NT2/D1 (cell line): ENCODE measurements at regions not wholly inside any gene's neighbourhood (a gene's known extent, or its start where the extent isn't known, plus 50 kb on each side); places are given as distances from the start of the nearest gene placed in this dataset.

Experiments
- DNase-seq: peaks from one replicate; pipeline ENCODE4 v3.0.0-alpha.2; 2011; ENCODE audit warnings: low read depth, low spot score
- H3K27me3 ChIP-seq: 2 replicates; pipeline ENCODE4 v1.6.0; 2011; ENCODE audit warnings: mild to moderate bottlenecking; ENCODE audit not compliant: insufficient read length, insufficient read depth
- H3K36me3 ChIP-seq: 2 replicates; pipeline ENCODE4 v1.6.1; 2011; ENCODE audit warnings: mild to moderate bottlenecking, low read length, mixed read lengths; ENCODE audit not compliant: insufficient read depth, insufficient read length
- H3K4me1 ChIP-seq: 2 replicates; pipeline ENCODE4 v1.5.1; 2011; ENCODE audit not compliant: insufficient read depth, insufficient read length
- H3K4me3 ChIP-seq: 2 replicates; pipeline ENCODE4 v1.5.1; 2011; ENCODE audit warnings: low read depth; ENCODE audit not compliant: insufficient read length
- H3K9ac ChIP-seq: 2 replicates; pipeline ENCODE4 v1.6.0; 2011; ENCODE audit warnings: low read depth; ENCODE audit not compliant: insufficient read length
- H3K9me3 ChIP-seq: 2 replicates; pipeline ENCODE4 v1.5.1; 2011; ENCODE audit warnings: mild to moderate bottlenecking, low read length; ENCODE audit not compliant: insufficient read depth
- SUZ12 ChIP-seq: IDR thresholded peaks from 2 replicates; pipeline ENCODE4 v1.6.1; 2011; ENCODE audit not compliant: insufficient read length, insufficient read depth; ENCODE audit errors: extremely low read depth
- YY1 ChIP-seq: IDR thresholded peaks from 2 replicates; pipeline ENCODE4 v1.6.1; 2011; ENCODE audit not compliant: insufficient read length, insufficient read depth
- ZNF274 ChIP-seq: IDR thresholded peaks from 2 replicates; pipeline ENCODE4 v1.6.1; 2011; ENCODE audit warnings: mild to moderate bottlenecking, low read depth, low read length

DNA sequence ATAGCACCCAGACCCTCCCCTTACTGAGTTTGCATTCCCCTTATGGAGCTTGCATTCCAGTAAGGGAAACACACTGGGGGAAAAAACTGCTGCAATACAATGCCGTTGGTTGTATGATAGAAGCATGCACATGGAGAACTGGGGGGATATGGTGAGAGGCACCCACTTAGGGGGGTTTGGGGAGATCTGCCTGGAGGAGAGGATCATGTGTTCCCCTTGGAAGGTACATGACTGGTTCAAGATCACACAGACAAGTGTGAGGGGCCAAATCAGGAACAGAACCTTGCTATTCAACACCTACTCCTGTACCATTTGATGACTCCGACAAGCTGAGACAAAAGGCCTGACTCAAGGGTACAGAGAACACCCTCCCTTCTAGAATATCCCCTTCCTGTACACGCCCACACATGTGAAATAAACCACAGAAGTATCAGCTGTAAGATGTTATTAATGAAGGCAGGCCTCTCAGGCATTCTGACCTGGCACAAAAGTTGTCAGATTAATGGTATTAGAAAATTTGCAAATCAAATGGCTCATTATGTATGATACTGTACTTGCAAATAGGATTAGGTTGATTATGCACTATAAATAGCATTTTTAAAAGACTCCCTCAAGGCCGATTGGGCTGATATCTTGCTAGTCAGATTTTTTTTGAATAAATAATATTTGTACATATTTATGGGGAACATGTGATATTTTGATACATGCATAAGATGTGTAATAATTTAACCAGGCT, 122.2 kb downstream of the NPY start:
- Histone ChIP-seq H3K9me3 (peaks cover 32% of the 10 kb centered on the region; the same call in 1 of the 2 replicates), H3K27me3 (no peaks in the 10 kb centered on the region), H3K36me3 (peaks cover 25% of the 10 kb centered on the region), H3K9ac (no peak overlapping the region), H3K4me3 (no peak overlapping the region), H3K4me1 (peaks cover 12% of the 10 kb centered on the region)
- no peak for DNase-seq
- TF ChIP-seq SUZ12, result no peak
- TF ChIP-seq YY1, result no peak
- no peak for TF ChIP-seq ZNF274

DNA sequence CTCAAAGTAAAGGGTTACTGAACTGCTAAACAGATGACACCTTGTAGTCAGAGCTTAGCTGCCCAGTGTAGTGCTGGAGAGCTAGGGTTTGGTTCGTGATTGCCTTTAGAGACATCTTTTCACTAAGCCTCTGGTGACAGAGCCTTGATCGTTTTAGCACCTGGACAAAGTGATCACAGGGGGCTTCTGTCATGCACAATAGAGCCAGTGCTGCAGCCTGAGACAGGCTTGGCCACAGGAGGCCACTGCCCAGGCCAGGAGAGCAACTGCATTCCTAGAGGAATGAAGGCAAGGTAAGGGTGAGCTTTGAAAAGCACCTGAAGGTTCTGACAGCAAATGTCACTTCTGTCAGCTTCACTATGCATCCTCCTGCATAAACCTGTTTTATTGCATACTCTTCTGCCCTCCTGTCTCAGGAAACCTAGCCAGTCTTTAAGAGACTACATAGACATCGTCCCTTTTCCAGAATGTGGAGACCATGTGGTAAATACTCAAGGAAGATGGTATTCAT, 122.9 kb downstream of the NPY start:
- Histone ChIP-seq H3K27me3 (no peaks in the 10 kb centered on the region), H3K36me3 (peaks cover 25% of the 10 kb centered on the region), H3K4me3 (no peak overlapping the region), H3K4me1 (peaks cover 12% of the 10 kb centered on the region), H3K9me3 (peaks cover 29% of the 10 kb centered on the region; the same call in 1 of the 2 replicates), H3K9ac (no peak overlapping the region)
- TF ChIP-seq ZNF274, result no peak
- no peak for TF ChIP-seq SUZ12
- TF ChIP-seq YY1, result no peak
- no peak for DNase-seq

DNA sequence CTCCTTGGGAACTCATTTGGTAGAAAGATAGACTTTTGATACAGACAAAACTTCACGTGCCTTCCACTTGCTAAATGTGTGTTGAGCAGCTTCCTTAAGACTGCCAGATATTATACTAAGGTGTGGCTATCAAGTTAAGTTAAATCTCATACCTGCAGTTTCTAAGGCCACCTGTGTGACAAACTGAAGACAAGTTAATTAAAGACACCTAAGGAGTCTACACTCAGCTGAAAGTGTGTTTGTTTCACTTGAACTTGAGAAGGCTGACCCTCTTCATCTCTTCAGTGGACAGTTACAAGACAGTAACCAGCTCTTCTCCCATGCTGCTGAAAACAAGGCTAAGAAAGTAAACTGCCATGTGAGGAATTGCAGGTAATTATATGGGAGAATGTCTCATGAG, 124.0 kb downstream of the NPY start:
- no peak overlapping the region for H3K4me3 ChIP-seq
- no peaks in the 10 kb centered on the region for H3K27me3 ChIP-seq
- H3K4me1 ChIP-seq, result peaks cover 12% of the 10 kb centered on the region
- H3K9me3 ChIP-seq, result peaks cover 23% of the 10 kb centered on the region; the same call in 1 of the 2 replicates
- no peak overlapping the region for H3K9ac ChIP-seq
- H3K36me3 ChIP-seq, result peaks cover 19% of the 10 kb centered on the region
- TF ChIP-seq YY1 (no peak), SUZ12 (no peak), ZNF274 (no peak)
- DNase-seq, result no peak

DNA sequence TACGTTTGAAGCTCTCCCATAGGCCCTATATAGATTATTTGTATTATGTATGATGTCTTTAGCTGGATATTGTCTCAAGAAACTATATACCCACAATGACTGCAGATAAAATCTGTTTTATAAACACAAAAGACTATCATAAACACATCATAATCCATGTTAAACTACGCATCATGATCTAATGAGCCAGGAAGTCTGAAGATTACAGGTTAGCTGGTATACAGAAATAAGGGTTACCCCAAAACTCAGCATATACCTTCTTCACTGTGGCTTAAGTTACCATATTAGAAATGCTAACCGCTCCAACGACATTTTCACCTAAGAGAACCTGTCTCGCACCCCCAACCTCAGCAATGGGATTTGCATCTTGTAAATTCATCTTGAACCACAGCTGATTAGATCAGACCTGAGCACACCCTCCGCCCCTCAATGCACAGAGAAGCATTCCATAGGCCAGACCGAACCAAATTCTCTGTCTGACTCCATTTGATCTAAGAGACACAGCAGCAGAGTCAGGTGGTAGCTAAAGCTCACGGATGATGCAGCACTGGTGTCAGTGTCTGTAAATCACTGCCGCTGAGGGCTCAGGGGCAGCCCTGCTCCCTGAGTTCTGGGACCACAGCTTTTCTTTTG, 124.9 kb downstream of the NPY start:
- no peak for TF ChIP-seq ZNF274
- TF ChIP-seq YY1, result no peak
- no peak for TF ChIP-seq SUZ12
- Histone ChIP-seq H3K4me3 (no peak overlapping the region), H3K9me3 (peaks cover 23% of the 10 kb centered on the region), H3K36me3 (peaks cover 9% of the 10 kb centered on the region), H3K27me3 (peaks cover under 1% of the 10 kb centered on the region), H3K4me1 (peaks cover 8% of the 10 kb centered on the region), H3K9ac (no peak overlapping the region)
- no peak for DNase-seq

DNA sequence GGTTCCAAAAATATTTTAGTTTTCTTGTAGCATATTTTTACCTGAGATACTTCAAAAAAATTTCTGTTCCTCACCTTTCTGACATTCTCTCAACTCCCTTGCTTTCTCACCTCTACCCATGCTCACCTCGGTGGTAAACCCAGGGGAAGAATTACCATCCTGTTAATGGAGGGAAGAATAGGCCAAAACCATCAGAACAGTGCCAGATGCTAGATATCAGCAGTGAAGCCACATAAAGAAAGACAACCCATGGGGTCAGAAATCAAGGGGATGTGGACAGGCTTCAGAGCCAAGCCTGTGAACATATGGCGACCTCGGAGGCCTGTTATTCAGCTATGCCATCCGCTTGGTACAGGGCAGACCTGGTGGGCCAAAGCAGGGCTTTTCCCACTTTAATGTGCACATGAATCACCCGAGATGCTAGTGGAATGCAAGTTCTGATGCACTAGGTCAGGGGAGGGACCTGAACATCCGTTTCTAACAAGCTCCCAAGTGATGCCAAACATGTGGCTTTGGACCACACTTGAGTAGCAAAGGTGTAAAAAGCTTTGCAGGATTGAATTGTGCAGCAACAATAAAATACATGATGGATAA, 125.5 kb downstream of the NPY start:
- Histone ChIP-seq H3K36me3 (peaks cover 4% of the 10 kb centered on the region), H3K4me1 (peaks cover 6% of the 10 kb centered on the region), H3K9ac (no peak overlapping the region), H3K9me3 (peaks cover 25% of the 10 kb centered on the region), H3K27me3 (peaks cover 4% of the 10 kb centered on the region), H3K4me3 (no peak overlapping the region)
- no peak for DNase-seq
- TF ChIP-seq SUZ12 (no peak), ZNF274 (no peak), YY1 (no peak)

DNA sequence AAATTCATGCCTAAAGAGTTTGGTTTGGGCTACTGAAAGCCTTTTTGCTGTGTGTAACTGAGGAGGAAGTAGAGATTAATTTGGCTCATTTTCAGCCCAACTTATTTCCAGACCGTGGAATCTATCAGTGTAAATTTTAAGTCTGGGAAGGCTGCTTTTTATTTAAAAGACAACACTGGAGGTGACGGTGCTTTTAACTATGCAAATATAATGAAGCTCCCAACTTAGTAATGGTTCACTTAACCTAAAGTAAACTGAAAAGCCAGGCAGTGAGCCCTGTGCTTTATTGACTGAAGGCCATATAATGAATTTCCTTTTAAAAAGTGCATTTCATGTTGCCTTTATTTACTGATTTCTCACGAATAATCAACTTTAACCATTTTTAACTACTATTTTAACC, 127.2 kb downstream of the NPY start:
- TF ChIP-seq SUZ12 (no peak), YY1 (no peak), ZNF274 (no peak)
- peaks cover under 1% of the 10 kb centered on the region for H3K4me1 ChIP-seq
- no peak overlapping the region for H3K4me3 ChIP-seq
- no peak overlapping the region for H3K9ac ChIP-seq
- DNase-seq, result no peak
- H3K36me3 ChIP-seq, result peaks cover under 1% of the 10 kb centered on the region
- peaks cover 7% of the 10 kb centered on the region for H3K27me3 ChIP-seq
- H3K9me3 ChIP-seq, result peaks cover 30% of the 10 kb centered on the region
